K562 (cell line): ENCODE measurements at regions not wholly inside any gene's neighbourhood (a gene's known extent, or its start where the extent isn't known, plus 50 kb on each side); places are given as distances from the start of the nearest gene placed in this dataset.

Experiments
- ATAC-seq: fragments of 200-7000 bp; cut with Tn5 transposase; 3 replicates; pipeline ENCODE4 v1.9.1; 2020; ENCODE audit warnings: moderate library complexity
- BruUV-seq: library from RNA; stranded (reverse); fragments of 400-500 nt; replicated peaks from 2 replicates; lab custom pipeline; 2021; lab: Mats Ljungman, UMichigan
- CTCF ChIA-PET: fragments of 300-600 bp; formaldehyde crosslinking; extraction: SDS; loops from one replicate; lab custom pipeline; 2021; ENCODE audit warnings: low intra/inter-chr PET ratio; lab: Yijun Ruan, JAX
- POLR2A ChIA-PET: fragments of 300-600, 350-650 bp; sonication (Branson Sonifier 250); formaldehyde crosslinking; extraction: SDS; loops from one replicate; lab custom pipeline; 2021; ENCODE audit warnings: antibody characterized with exemption, inconsistent platforms; lab: Yijun Ruan, JAX
- DNase-seq, 4 experiments: peaks; one replicate each; pipeline versions ENCODE4 v3.0.0 to v3.0.0-alpha.2; 2011 to 2018; ENCODE audit warnings: low spot score in 3 of 4, mixed read lengths in 3 of 4; ENCODE audit errors: extremely low read depth in 1 of 4
- FAIRE-seq: peaks from 2 replicates; lab custom pipeline; 2011; peaks lifted over from hg19 to GRCh38; lab: Jason Lieb, UNC
- H2AFZ ChIP-seq: 2 replicates; pipeline ENCODE4 v1.6.0; 2011; ENCODE audit warnings: low read depth, low read length, control low read depth, inconsistent platforms
- H3K27ac ChIP-seq: fragments of 200-600 bp; 3 replicates; pipeline ENCODE4 v1.8.0; 2011; ENCODE audit warnings: low read depth, mild to moderate bottlenecking, control low read depth, inconsistent platforms, low read length, moderate library complexity, mixed read lengths; ENCODE audit errors: extremely low read depth
- H3K27me3 ChIP-seq, 2 experiments: fragments of 300-600 bp in 1 of 2; 2 replicates in 1 of 2; 3 replicates in 1 of 2; pipeline versions ENCODE4 v1.6.0 to v1.8.0; 2011; ENCODE audit warnings: inconsistent platforms in 2 of 2, low read length in 2 of 2, mild to moderate bottlenecking in 1 of 2, mixed read lengths in 1 of 2, moderate library complexity in 1 of 2; ENCODE audit not compliant: control insufficient read depth in 2 of 2, insufficient read depth in 2 of 2
- H3K36me3 ChIP-seq: fragments of 300-600 bp; 3 replicates; pipeline ENCODE4 v1.8.0; 2011; ENCODE audit warnings: mild to moderate bottlenecking, low read length, inconsistent platforms; ENCODE audit not compliant: control insufficient read depth, insufficient read depth
- H3K4me1 ChIP-seq, 2 experiments: fragments of 200-600 bp in 1 of 2; replicated peaks in 1 of 2; 2 replicates in 1 of 2; 3 replicates in 1 of 2; pipeline versions ENCODE4 v1.5.1 to v1.8.0; 2011; ENCODE audit warnings: inconsistent platforms in 2 of 2, low read length in 2 of 2, mild to moderate bottlenecking in 1 of 2, mixed read lengths in 1 of 2, moderate library complexity in 1 of 2; ENCODE audit not compliant: control insufficient read depth in 2 of 2, insufficient read depth in 2 of 2
- H3K4me2 ChIP-seq: 2 replicates; pipeline ENCODE4 v1.6.1; 2011; ENCODE audit warnings: low read length, control low read depth, inconsistent platforms, mixed read lengths; ENCODE audit not compliant: insufficient read depth
- H3K4me3 ChIP-seq: fragments of 200-600 bp; sonication (generic), shearing (Covaris generic); 2 replicates; pipeline ENCODE4 v1.5.1; 2016; ENCODE audit warnings: control low read depth, inconsistent platforms
- H3K79me2 ChIP-seq: fragments of 200-600 bp; 3 replicates; pipeline ENCODE4 v1.8.0; 2011; ENCODE audit warnings: low read length, inconsistent platforms; ENCODE audit not compliant: control insufficient read depth, insufficient read depth
- H3K9ac ChIP-seq, 2 experiments: 2 replicates each; pipeline versions ENCODE4 v1.6.0 to v1.6.1; 2011; ENCODE audit warnings: low read depth in 2 of 2, low read length in 2 of 2, control low read depth in 1 of 2, inconsistent platforms in 1 of 2, mild to moderate bottlenecking in 1 of 2, mixed read lengths in 1 of 2; ENCODE audit not compliant: insufficient read depth in 1 of 2
- H3K9me1 ChIP-seq: one replicate; pipeline ENCODE4 v1.6.0; 2011; ENCODE audit warnings: inconsistent platforms, mild to moderate bottlenecking, low read length, moderate library complexity; ENCODE audit not compliant: control insufficient read depth, insufficient read depth
- H3K9me3 ChIP-seq: replicated peaks from 2 replicates; pipeline ENCODE4 v1.5.1; 2011; ENCODE audit warnings: low read depth, low read length, inconsistent platforms; ENCODE audit not compliant: control insufficient read depth, insufficient read depth
- H4K20me1 ChIP-seq: replicated peaks from 2 replicates; pipeline ENCODE4 v1.6.1; 2011; ENCODE audit warnings: low read length, inconsistent platforms, mixed read lengths; ENCODE audit not compliant: control insufficient read depth, insufficient read depth
- ADNP ChIP-seq: fragments of 200-800 bp; sonication (Bioruptor generic); IDR thresholded peaks from 2 replicates; pipeline ENCODE4 v1.6.1; 2016; ENCODE audit warnings: missing genetic modification characterization, missing compliant biosample characterization
- ARID2 ChIP-seq: fragments of 450-650 bp; IDR thresholded peaks from 2 replicates; pipeline ENCODE4 v1.6.1; 2017; ENCODE audit warnings: antibody characterized with exemption, mild to moderate bottlenecking
- ATF1 ChIP-seq, 2 experiments: fragments of 450-650 bp in 1 of 2; IDR thresholded peaks; 2 replicates each; pipeline ENCODE4 v1.6.1; 2016; ENCODE audit warnings: missing compliant biosample characterization in 1 of 2, missing genetic modification characterization in 1 of 2
- CBX5 ChIP-seq: IDR thresholded peaks from 2 replicates; pipeline ENCODE4 v1.6.1; 2014; ENCODE audit warnings: low read depth, borderline replicate concordance
- CREB3 ChIP-seq: fragments of 450-650 bp; conservative IDR thresholded peaks from 2 replicates; pipeline ENCODE4 v1.6.1; 2016; ENCODE audit warnings: missing genetic modification characterization, low read depth, mild to moderate bottlenecking, missing compliant biosample characterization, moderate library complexity
- ID3 ChIP-seq, 2 experiments: fragments of 250-450 bp in 1 of 2; fragments of 450-650 bp in 1 of 2; sonication (Bioruptor Pico) in 1 of 2; IDR thresholded peaks; 2 replicates each; pipeline versions ENCODE4 v1.6.1 to v1.8.0; 2016 to 2021; ENCODE audit warnings: mild to moderate bottlenecking in 2 of 2, moderate library complexity in 2 of 2, missing compliant biosample characterization in 1 of 2, missing genetic modification characterization in 1 of 2
- MAFK ChIP-seq: IDR thresholded peaks from 2 replicates; pipeline ENCODE4 v1.6.1; 2011; ENCODE audit warnings: low read length, improper control_type of control experiment
- NR2C2 ChIP-seq, 2 experiments: fragments of 200-800 bp in 1 of 2; sonication (Bioruptor generic) in 1 of 2; sonication (generic) in 1 of 2; formaldehyde crosslinking in 1 of 2; IDR thresholded peaks; 2 replicates each; pipeline versions ENCODE4 v1.6.1 to v1.8.0; 2016 to 2022; ENCODE audit warnings: mild to moderate bottlenecking in 1 of 2, missing compliant biosample characterization in 1 of 2, missing genetic modification characterization in 1 of 2, missing genetic modification reagents in 1 of 2
- NR3C1 ChIP-seq: sonication (generic); formaldehyde crosslinking; IDR thresholded peaks from 2 replicates; pipeline ENCODE4 v1.8.1; 2022; ENCODE audit warnings: missing genetic modification reagents
- PTBP1 ChIP-seq: fragments of 200-400 bp; formaldehyde crosslinking; IDR thresholded peaks from 2 replicates; pipeline ENCODE4 v1.6.1; 2017; ENCODE audit warnings: low read depth, low read length
- PTTG1 ChIP-seq: fragments of 450-650 bp; IDR thresholded peaks from 2 replicates; pipeline ENCODE4 v1.6.1; 2016; ENCODE audit warnings: low read depth, mild to moderate bottlenecking, missing genetic modification characterization, missing compliant biosample characterization
- RBM22 ChIP-seq: fragments of 200-400 bp; formaldehyde crosslinking; IDR thresholded peaks from 2 replicates; pipeline ENCODE4 v1.6.1; 2018; ENCODE audit warnings: low read length, low read depth; ENCODE audit not compliant: poor library complexity, severe bottlenecking
- SAFB ChIP-seq: fragments of 200-400 bp; formaldehyde crosslinking; IDR thresholded peaks from 2 replicates; pipeline ENCODE4 v1.6.1; 2017; ENCODE audit warnings: low read depth, low read length, borderline replicate concordance
- SAFB2 ChIP-seq: fragments of 200-400 bp; formaldehyde crosslinking; IDR thresholded peaks from 2 replicates; pipeline ENCODE4 v1.6.1; 2018; ENCODE audit warnings: borderline replicate concordance, low read length, low read depth, moderate library complexity; ENCODE audit not compliant: severe bottlenecking
- TCF3 ChIP-seq: sonication (generic); formaldehyde crosslinking; IDR thresholded peaks from 2 replicates; pipeline ENCODE4 v1.4.0; 2020; ENCODE audit warnings: mild to moderate bottlenecking, missing genetic modification reagents
- in situ Hi-C: fragments of 300-500 bp; cut with MboI; formaldehyde crosslinking; loops from 4 replicates; pipeline ENCODE4 v1.15.0; 2018; ENCODE audit warnings: inconsistent platforms, mixed read lengths
- intact Hi-C: fragments of 100-400 bp; cut with micrococcal nuclease; formaldehyde crosslinking; loops from 2 replicates; pipeline ENCODE4 v1.14.2; 2022

GRCh38 chr5:89350684-89351083 lies 467.7 kb upstream of the MEF2C start:
- no peaks in the 10 kb centered on the region for H4K20me1 ChIP-seq
- H2AFZ ChIP-seq = no peak overlapping the region
- in situ Hi-C loops = no loop called here
- no peak for DNase-seq
- H3K4me1 ChIP-seq = no peaks in the 10 kb centered on the region; a peak in 1 of 5 replicates
- no peaks in the 10 kb centered on the region for H3K27me3 ChIP-seq
- H3K27ac ChIP-seq = no peak overlapping the region
- no peaks in the 10 kb centered on the region for H3K9me3 ChIP-seq
- FAIRE-seq = no peak
- no peak overlapping the region for H3K9ac ChIP-seq
- H3K4me3 ChIP-seq = no peak overlapping the region
- ChIA-PET POLR2A (interaction anchor here (0.7 to 1.0 kb wide), 2 partner anchors 11 to 67 kb away, joined by 3 read pairs; no protein-coding TSS in a partner anchor), CTCF (no interaction called here)
- intact Hi-C loops = no loop called here
- no peaks in the 10 kb centered on the region for H3K36me3 ChIP-seq
- TF ChIP-seq CREB3 (tag) (no peak), RBM22 (no peak), ADNP (tag) (no peak), ATF1 (CRISPR knock-in tag; IDR thresholded peaks at IDR 0.05) (no peak), ATF1 (tag; IDR thresholded peaks at IDR 0.05) (no peak), CBX5 (no peak), ARID2 (no peak), MAFK (no peak), SAFB (no peak), NR3C1 (CRISPR knock-in tag) (no peak), PTTG1 (no peak), ID3 (CRISPR knock-in tag; IDR thresholded peaks at IDR 0.05) (no peak), ID3 (tag; IDR thresholded peaks at IDR 0.05) (no peak), TCF3 (no peak), NR2C2 (CRISPR knock-in tag; IDR thresholded peaks at IDR 0.05) (no peak), NR2C2 (tag; IDR thresholded peaks at IDR 0.05) (no peak), SAFB2 (no peak), PTBP1 (no peak)
- no peaks in the 10 kb centered on the region for H3K9me1 ChIP-seq
- no peaks in the 10 kb centered on the region for H3K79me2 ChIP-seq
- no peak for ATAC-seq
- no peak overlapping the region for H3K4me2 ChIP-seq
- no TSS peak for BruUV-seq
